H9 (cell line): ENCODE measurements at regions not wholly inside any gene's neighbourhood (a gene's known extent, or its start where the extent isn't known, plus 50 kb on each side); places are given as distances from the start of the nearest gene placed in this dataset.
A peak's percentile ranks its signal among the peaks of the same experiment; 100 is the strongest.

ENCODE experiments used
- DNase-seq: peaks from one replicate; pipeline ENCODE4 v3.0.0-alpha.2; 2017
- H2AFZ ChIP-seq: one replicate; pipeline ENCODE4 v1.6.1; 2013; ENCODE audit warnings: mild to moderate bottlenecking, low read length, control low read depth, moderate library complexity
- H2AK5ac ChIP-seq: 2 replicates; pipeline ENCODE4 v1.6.1; 2013; ENCODE audit warnings: low read length, control low read depth, mixed read lengths; ENCODE audit not compliant: insufficient read length
- H2BK120ac ChIP-seq: one replicate; pipeline ENCODE4 v1.6.1; 2013; ENCODE audit warnings: low read depth, mild to moderate bottlenecking, low read length, control low read depth, inconsistent platforms; ENCODE audit not compliant: poor library complexity, severe bottlenecking
- H2BK12ac ChIP-seq: 2 replicates; pipeline ENCODE4 v1.6.1; 2013; ENCODE audit warnings: low read length, control low read depth, mixed read lengths, low read depth; ENCODE audit not compliant: insufficient read length
- H2BK15ac ChIP-seq: 2 replicates; pipeline ENCODE4 v1.6.1; 2013; ENCODE audit warnings: low read depth, low read length, control low read depth
- H2BK20ac ChIP-seq: one replicate; pipeline ENCODE4 v1.6.1; 2013; ENCODE audit warnings: low read depth, mild to moderate bottlenecking, low read length, control low read depth, inconsistent platforms; ENCODE audit not compliant: poor library complexity, severe bottlenecking
- H2BK5ac ChIP-seq: 2 replicates; pipeline ENCODE4 v1.6.1; 2013; ENCODE audit warnings: low read length, control low read depth, mixed read lengths; ENCODE audit not compliant: insufficient read length
- H3K14ac ChIP-seq: 2 replicates; pipeline ENCODE4 v1.6.1; 2013; ENCODE audit warnings: low read length, control low read depth; ENCODE audit not compliant: insufficient read depth
- H3K18ac ChIP-seq: 2 replicates; pipeline ENCODE4 v1.6.1; 2013; ENCODE audit warnings: low read depth, mild to moderate bottlenecking, mixed read lengths, low read length, control low read depth; ENCODE audit not compliant: insufficient read length
- H3K23ac ChIP-seq: 2 replicates; pipeline ENCODE4 v1.6.1; 2013; ENCODE audit warnings: low read length, control low read depth, mixed read lengths, low read depth; ENCODE audit not compliant: insufficient read length
- H3K23me2 ChIP-seq: 2 replicates; pipeline ENCODE4 v1.6.1; 2013; ENCODE audit warnings: low read depth, mild to moderate bottlenecking, mixed read lengths, low read length, control low read depth; ENCODE audit not compliant: insufficient read length, poor library complexity, severe bottlenecking
- H3K27ac ChIP-seq: 2 replicates; pipeline ENCODE4 v1.5.1; 2013; ENCODE audit warnings: low read length, control low read depth, mixed read lengths, low read depth; ENCODE audit not compliant: insufficient read length
- H3K27me3 ChIP-seq: 2 replicates; pipeline ENCODE4 v1.6.1; 2013; ENCODE audit warnings: low read length, control low read depth, inconsistent platforms; ENCODE audit not compliant: insufficient read depth
- H3K4ac ChIP-seq: 2 replicates; pipeline ENCODE4 v1.6.1; 2013; ENCODE audit warnings: low read depth, mild to moderate bottlenecking, control low read depth, inconsistent platforms, low read length, moderate library complexity
- H3K4me1 ChIP-seq: 2 replicates; pipeline ENCODE4 v1.6.1; 2013; ENCODE audit warnings: low read length, control low read depth, inconsistent platforms; ENCODE audit not compliant: insufficient read depth
- H3K4me2 ChIP-seq: 2 replicates; pipeline ENCODE4 v1.6.1; 2013; ENCODE audit warnings: low read length, control low read depth, mixed read lengths; ENCODE audit not compliant: insufficient read length, insufficient read depth
- H3K56ac ChIP-seq: 2 replicates; pipeline ENCODE4 v1.6.1; 2013; ENCODE audit warnings: low read depth, mild to moderate bottlenecking, mixed read lengths, low read length, control low read depth; ENCODE audit not compliant: insufficient read length
- H3K79me1 ChIP-seq: 2 replicates; pipeline ENCODE4 v1.6.1; 2013; ENCODE audit warnings: low read depth, mild to moderate bottlenecking, moderate library complexity, low read length, control low read depth, inconsistent platforms; ENCODE audit not compliant: insufficient read depth, poor library complexity, severe bottlenecking
- H3K79me2 ChIP-seq: 2 replicates; pipeline ENCODE4 v1.6.1; 2013; ENCODE audit warnings: low read length, control low read depth, inconsistent platforms; ENCODE audit not compliant: insufficient read depth
- H3K9ac ChIP-seq: 2 replicates; pipeline ENCODE4 v1.6.1; 2013; ENCODE audit warnings: low read length, control low read depth, mixed read lengths; ENCODE audit not compliant: insufficient read length; ENCODE audit errors: extremely low read depth
- H3K9me3 ChIP-seq: one replicate; pipeline ENCODE4 v1.6.1; 2013; ENCODE audit warnings: low read depth, low read length, inconsistent platforms; ENCODE audit not compliant: control insufficient read depth
- H3T11ph ChIP-seq: one replicate; pipeline ENCODE4 v1.6.1; 2013; ENCODE audit warnings: mild to moderate bottlenecking, low read length, control low read depth, inconsistent platforms
- H4K20me1 ChIP-seq: one replicate; pipeline ENCODE4 v1.6.1; 2013; ENCODE audit not compliant: control insufficient read depth, insufficient read length, insufficient read depth
- H4K5ac ChIP-seq: 2 replicates; pipeline ENCODE4 v1.6.1; 2013; ENCODE audit warnings: low read depth, mild to moderate bottlenecking, mixed read lengths, low read length, control low read depth; ENCODE audit not compliant: insufficient read length
- H4K8ac ChIP-seq: replicated peaks from 2 replicates; pipeline ENCODE4 v1.6.1; 2013; ENCODE audit warnings: low read length, control low read depth, mixed read lengths, low read depth; ENCODE audit not compliant: insufficient read length
- H4K91ac ChIP-seq: 2 replicates; pipeline ENCODE4 v1.6.1; 2013; ENCODE audit warnings: low read depth, mild to moderate bottlenecking, moderate library complexity, mixed read lengths, low read length, control low read depth; ENCODE audit not compliant: insufficient read length
- H3K27ac Mint-ChIP-seq, 3 experiments: 2 replicates in 2 of 3; 3 replicates in 1 of 3; pipeline ENCODE4 v1.8.0; 2020 to 2021; ENCODE audit warnings: mixed read lengths in 3 of 3, mild to moderate bottlenecking in 1 of 3, moderate library complexity in 1 of 3
- H3K27me3 Mint-ChIP-seq: 2 replicates; pipeline ENCODE4 v1.8.0; 2021; ENCODE audit warnings: low read depth, mild to moderate bottlenecking, moderate library complexity, mixed read lengths
- H3K36me3 Mint-ChIP-seq, 3 experiments: 2 replicates in 2 of 3; 3 replicates in 1 of 3; pipeline ENCODE4 v1.8.0; 2020 to 2021; ENCODE audit warnings: low read depth in 3 of 3, mixed read lengths in 3 of 3; ENCODE audit not compliant: insufficient read depth in 1 of 3
- H3K4me1 Mint-ChIP-seq, 2 experiments: 2 replicates each; pipeline ENCODE4 v1.8.0; 2020; ENCODE audit warnings: mixed read lengths in 2 of 2
- H3K4me3 Mint-ChIP-seq, 2 experiments: 2 replicates in 1 of 2; 3 replicates in 1 of 2; pipeline ENCODE4 v1.8.0; 2020 to 2021; ENCODE audit warnings: mild to moderate bottlenecking in 2 of 2, mixed read lengths in 2 of 2, moderate library complexity in 1 of 2
- H3K9me3 Mint-ChIP-seq, 2 experiments: 2 replicates in 1 of 2; 3 replicates in 1 of 2; pipeline ENCODE4 v1.8.0; 2020; ENCODE audit warnings: mild to moderate bottlenecking in 2 of 2, mixed read lengths in 2 of 2, moderate library complexity in 1 of 2
- CTCF ChIP-seq: fragments of 200-600 bp; sonication (generic); conservative IDR thresholded peaks from 3 replicates; pipeline ENCODE4 v1.8.0; 2021; ENCODE audit warnings: antibody characterized with exemption, mild to moderate bottlenecking
- WGBS: extraction: QIAGEN DNeasy Blood & Tissue Kit; methylation state at CpG from one replicate; pipeline ENCODE4 v1.1.7; 2013; ENCODE audit warnings: missing lambda C conversion rate, low lambda C conversion rate, mixed read lengths; ENCODE audit not compliant: insufficient read length; ENCODE audit errors: extremely low coverage; 5-methylcytosine and 5-hydroxymethylcytosine counted together

- Histone ChIP-seq H3K9ac (no peak overlapping the region), H3K4me2 (no peak overlapping the region), H3K27ac (no peak overlapping the region), H3K56ac (no peak overlapping the region), H3K23ac (no peak overlapping the region), H3K18ac (no peak overlapping the region), H3K23me2 (no peaks in the 10 kb centered on the region), H2BK20ac (no peak overlapping the region), H3K4ac (no peak overlapping the region), H3K9me3 (no peaks in the 10 kb centered on the region), H4K91ac (no peak overlapping the region), H2BK120ac (no peak overlapping the region), H2BK15ac (no peak overlapping the region), H3K79me1 (no peaks in the 10 kb centered on the region), H2BK5ac (no peak overlapping the region), H2AFZ (no peak overlapping the region), H3T11ph (no peak overlapping the region), H4K5ac (no peak overlapping the region), H4K8ac (no peak overlapping the region), H3K14ac (no peak overlapping the region), H3K27me3 (no peaks in the 10 kb centered on the region), H3K79me2 (no peaks in the 10 kb centered on the region), H2BK12ac (no peak overlapping the region), H4K20me1 (no peaks in the 10 kb centered on the region), H3K4me1 (no peaks in the 10 kb centered on the region), H2AK5ac (no peak overlapping the region)
- WGBS = no CpG with 5 or more reads among the region's 23 CpGs
- Mint-ChIP-seq H3K27me3 (peaks cover 15% of the 10 kb centered on the region), H3K27ac (peak overlapping the region in 2 of 3 experiments; percentile 31 to 59; a peak in 3 of 7 replicates), H3K9me3 (no peaks in the 10 kb centered on the region), H3K36me3 (no peaks in the 10 kb centered on the region), H3K4me3 (no peak overlapping the region), H3K4me1 (peaks cover 12 to 20% of the 10 kb centered on the region in 2 experiments)
- DNase-seq = peak; percentile 19
- TF ChIP-seq CTCF = no peak
These were observed 91.0 kb downstream of the YTHDF1 start for GRCh38 chr20:63124782-63125580.
